H1 (cell line): ENCODE measurements at regions not wholly inside any gene's neighbourhood (a gene's known extent, or its start where the extent isn't known, plus 50 kb on each side); places are given as distances from the start of the nearest gene placed in this dataset.

Experiments used
- CTCF ChIA-PET: fragments of 300-600 bp; sonication (Branson Sonifier 250); formaldehyde crosslinking; loops from one replicate; lab custom pipeline; 2021; ENCODE audit not compliant: partially characterized antibody; lab: Charles Lee
- POLR2A ChIA-PET: fragments of 300-600 bp; sonication (Branson Sonifier 250); formaldehyde crosslinking; loops from one replicate; lab custom pipeline; 2021; ENCODE audit warnings: inconsistent platforms; ENCODE audit not compliant: partially characterized antibody; lab: Charles Lee
- DNase-seq, 2 experiments: peaks; one replicate each; pipeline versions ENCODE4 v3.0.0 to v3.0.0-alpha.2; 2010 to 2022; ENCODE audit warnings: low spot score in 2 of 2, low read depth in 1 of 2, mixed read lengths in 1 of 2
- FAIRE-seq: peaks from 2 replicates; lab custom pipeline; 2011; peaks lifted over from hg19 to GRCh38; lab: Jason Lieb, UNC
- H2AFZ ChIP-seq: 2 replicates; pipeline ENCODE4 v1.8.1; 2012; ENCODE audit warnings: low read length, inconsistent platforms
- H2AK5ac ChIP-seq: 2 replicates; pipeline ENCODE4 v1.6.1; 2013; ENCODE audit warnings: low read depth, low read length
- H2BK120ac ChIP-seq: replicated peaks from 2 replicates; pipeline ENCODE3; 2013; ENCODE audit warnings: low read depth, low read length, inconsistent platforms
- H2BK12ac ChIP-seq: 2 replicates; pipeline ENCODE4 v1.6.1; 2013; ENCODE audit warnings: low read depth, low read length
- H2BK15ac ChIP-seq: 2 replicates; pipeline ENCODE4 v1.6.1; 2013; ENCODE audit warnings: low read length
- H2BK20ac ChIP-seq: 2 replicates; pipeline ENCODE4 v1.6.1; 2013; ENCODE audit warnings: low read length
- H2BK5ac ChIP-seq: 2 replicates; pipeline ENCODE4 v1.6.1; 2013; ENCODE audit warnings: low read depth, low read length
- H3K14ac ChIP-seq: 2 replicates; pipeline ENCODE4 v1.6.1; 2013; ENCODE audit warnings: inconsistent platforms; ENCODE audit not compliant: insufficient read length
- H3K18ac ChIP-seq: 2 replicates; pipeline ENCODE4 v1.6.1; 2013; ENCODE audit warnings: low read length; ENCODE audit errors: extremely low read depth
- H3K23ac ChIP-seq: 2 replicates; pipeline ENCODE4 v1.6.1; 2013; ENCODE audit warnings: inconsistent platforms; ENCODE audit not compliant: insufficient read length
- H3K23me2 ChIP-seq: 2 replicates; pipeline ENCODE4 v1.6.1; 2013; ENCODE audit warnings: low read depth, low read length
- H3K27ac ChIP-seq: 2 replicates; pipeline ENCODE4 v1.6.1; 2011; ENCODE audit warnings: low read depth, low read length, inconsistent platforms
- H3K27me3 ChIP-seq, 4 experiments: replicated peaks in 1 of 4; 1 replicate in 1 of 4; 2 replicates in 3 of 4; pipeline versions ENCODE4 v1.6.1 to v1.8.1; 2011 to 2013; ENCODE audit warnings: low read length in 3 of 4, mild to moderate bottlenecking in 3 of 4, inconsistent platforms in 2 of 4, mixed read lengths in 2 of 4, moderate library complexity in 1 of 4; ENCODE audit not compliant: control insufficient read depth in 3 of 4, insufficient read depth in 3 of 4; ENCODE audit errors: extremely low read depth in 1 of 4
- H3K36me3 ChIP-seq, 4 experiments: 2 replicates each; pipeline versions ENCODE4 v1.6.1 to v1.8.1; 2011 to 2013; ENCODE audit warnings: mild to moderate bottlenecking in 4 of 4, low read length in 3 of 4, moderate library complexity in 2 of 4, control low read depth in 1 of 4, inconsistent platforms in 1 of 4; ENCODE audit not compliant: insufficient read depth in 4 of 4, control insufficient read depth in 2 of 4
- H3K4ac ChIP-seq: replicated peaks from 2 replicates; pipeline ENCODE3; 2013; ENCODE audit warnings: low read length, low read depth, mixed read lengths, inconsistent platforms; ENCODE audit not compliant: insufficient read length
- H3K4me1 ChIP-seq, 4 experiments: replicated peaks in 1 of 4; 1 replicate in 1 of 4; 2 replicates in 3 of 4; pipeline versions ENCODE4 v1.6.1 to v1.8.1; 2011 to 2013; ENCODE audit warnings: low read length in 3 of 4, inconsistent platforms in 2 of 4, mixed read lengths in 1 of 4; ENCODE audit not compliant: insufficient read depth in 4 of 4, control insufficient read depth in 3 of 4
- H3K4me2 ChIP-seq, 2 experiments: 2 replicates each; pipeline versions ENCODE4 v1.6.1 to v1.8.1; 2011 to 2013; ENCODE audit warnings: low read depth in 2 of 2, low read length in 2 of 2, control low read depth in 1 of 2, inconsistent platforms in 1 of 2, mild to moderate bottlenecking in 1 of 2; ENCODE audit not compliant: insufficient read depth in 1 of 2
- H3K4me3 ChIP-seq, 4 experiments: fragments of 200-600, 300-600 bp in 1 of 4; sonication (generic), shearing (Covaris generic), sonication (Bioruptor Twin) in 1 of 4; 2 replicates each; pipeline versions ENCODE4 v1.5.1 to v1.8.1; 2011 to 2016; ENCODE audit warnings: low read length in 4 of 4, low read depth in 3 of 4, control low read depth in 2 of 4, inconsistent platforms in 2 of 4, mild to moderate bottlenecking in 2 of 4, mixed read lengths in 1 of 4, moderate library complexity in 1 of 4; ENCODE audit not compliant: insufficient read depth in 2 of 4; ENCODE audit errors: extremely low read depth in 1 of 4
- H3K56ac ChIP-seq: replicated peaks from 2 replicates; pipeline ENCODE3; 2013; ENCODE audit warnings: low read depth, mild to moderate bottlenecking, mixed read lengths, low read length, inconsistent platforms; ENCODE audit not compliant: insufficient read length
- H3K79me1 ChIP-seq: 2 replicates; pipeline ENCODE4 v1.6.1; 2013; ENCODE audit warnings: low read depth, low read length, control low read depth
- H3K79me2 ChIP-seq, 2 experiments: 2 replicates each; pipeline versions ENCODE4 v1.6.1 to v1.8.1; 2012 to 2013; ENCODE audit warnings: low read length in 2 of 2, mild to moderate bottlenecking in 2 of 2, inconsistent platforms in 1 of 2; ENCODE audit not compliant: insufficient read depth in 2 of 2, control insufficient read depth in 1 of 2
- H3K9ac ChIP-seq, 4 experiments: replicated peaks in 1 of 4; 1 replicate in 1 of 4; 2 replicates in 3 of 4; pipeline versions ENCODE4 v1.6.1 to v1.8.1; 2011 to 2013; ENCODE audit warnings: low read depth in 3 of 4, low read length in 3 of 4, control low read depth in 2 of 4, mild to moderate bottlenecking in 2 of 4, moderate library complexity in 2 of 4, inconsistent platforms in 1 of 4; ENCODE audit errors: extremely low read depth in 1 of 4
- H3K9me3 ChIP-seq, 2 experiments: 2 replicates each; pipeline versions ENCODE4 v1.6.1 to v1.8.1; 2012 to 2013; ENCODE audit warnings: mild to moderate bottlenecking in 2 of 2, moderate library complexity in 2 of 2, control low read depth in 1 of 2, inconsistent platforms in 1 of 2, low read depth in 1 of 2, low read length in 1 of 2, mixed read lengths in 1 of 2; ENCODE audit not compliant: insufficient read depth in 2 of 2
- H4K20me1 ChIP-seq, 2 experiments: replicated peaks in 1 of 2; 2 replicates each; pipeline versions ENCODE3 to v1.8.1; 2011 to 2013; ENCODE audit warnings: inconsistent platforms in 2 of 2, low read length in 2 of 2, mild to moderate bottlenecking in 1 of 2; ENCODE audit not compliant: insufficient read depth in 2 of 2, control insufficient read depth in 1 of 2
- H4K5ac ChIP-seq: 2 replicates; pipeline ENCODE4 v1.6.1; 2013; ENCODE audit warnings: low read length, low read depth, mixed read lengths, inconsistent platforms; ENCODE audit not compliant: insufficient read length
- H4K8ac ChIP-seq: 2 replicates; pipeline ENCODE4 v1.8.0; 2013; ENCODE audit warnings: mild to moderate bottlenecking, moderate library complexity, low read length, inconsistent platforms; ENCODE audit not compliant: insufficient read depth; ENCODE audit errors: extremely low read depth
- H4K91ac ChIP-seq: replicated peaks from 2 replicates; pipeline ENCODE3; 2013; ENCODE audit warnings: low read length, mixed read lengths, inconsistent platforms; ENCODE audit not compliant: insufficient read length
- CHD2 ChIP-seq: IDR thresholded peaks from 2 replicates; pipeline ENCODE4 v1.6.1; 2012; ENCODE audit warnings: low read length, improper control_type of control experiment
- KDM4A ChIP-seq: IDR thresholded peaks from one replicate; pipeline ENCODE4 v1.7.1; 2012; ENCODE audit warnings: low read depth, mild to moderate bottlenecking, moderate library complexity, low read length, inconsistent platforms; ENCODE audit not compliant: severe bottlenecking
- RNF2 ChIP-seq: fragments of 200-900, 300-1000 bp; sonication (generic); IDR thresholded peaks from 2 replicates; pipeline ENCODE4 v1.7.1; 2016; ENCODE audit warnings: borderline replicate concordance, low read depth, mild to moderate bottlenecking, antibody characterized with exemption, low read length; ENCODE audit not compliant: poor library complexity, severe bottlenecking; ENCODE audit errors: missing control alignments
- SP2 ChIP-seq: IDR thresholded peaks from 2 replicates; pipeline ENCODE4 v1.6.1; 2012; ENCODE audit warnings: mild to moderate bottlenecking, low read length, inconsistent platforms
- SP4 ChIP-seq: IDR thresholded peaks from 2 replicates; pipeline ENCODE4 v1.6.1; 2012; ENCODE audit warnings: low read length, inconsistent platforms
- WGBS, 2 experiments: shearing (Covaris generic) in 1 of 2; methylation state at CpG; one replicate each; pipeline versions ENCODE4 v1.1.6 to v1.1.7; 2013 to 2015; ENCODE audit warnings: low lambda C conversion rate in 2 of 2, mixed read lengths in 2 of 2, inconsistent platforms in 1 of 2, low coverage in 1 of 2, missing lambda C conversion rate in 1 of 2; ENCODE audit not compliant: insufficient replicate concordance in 2 of 2, insufficient coverage in 1 of 2, insufficient read length in 1 of 2; ENCODE audit errors: extremely low coverage in 1 of 2, missing lambda C conversion rate in 1 of 2; 5-methylcytosine and 5-hydroxymethylcytosine counted together

DNA sequence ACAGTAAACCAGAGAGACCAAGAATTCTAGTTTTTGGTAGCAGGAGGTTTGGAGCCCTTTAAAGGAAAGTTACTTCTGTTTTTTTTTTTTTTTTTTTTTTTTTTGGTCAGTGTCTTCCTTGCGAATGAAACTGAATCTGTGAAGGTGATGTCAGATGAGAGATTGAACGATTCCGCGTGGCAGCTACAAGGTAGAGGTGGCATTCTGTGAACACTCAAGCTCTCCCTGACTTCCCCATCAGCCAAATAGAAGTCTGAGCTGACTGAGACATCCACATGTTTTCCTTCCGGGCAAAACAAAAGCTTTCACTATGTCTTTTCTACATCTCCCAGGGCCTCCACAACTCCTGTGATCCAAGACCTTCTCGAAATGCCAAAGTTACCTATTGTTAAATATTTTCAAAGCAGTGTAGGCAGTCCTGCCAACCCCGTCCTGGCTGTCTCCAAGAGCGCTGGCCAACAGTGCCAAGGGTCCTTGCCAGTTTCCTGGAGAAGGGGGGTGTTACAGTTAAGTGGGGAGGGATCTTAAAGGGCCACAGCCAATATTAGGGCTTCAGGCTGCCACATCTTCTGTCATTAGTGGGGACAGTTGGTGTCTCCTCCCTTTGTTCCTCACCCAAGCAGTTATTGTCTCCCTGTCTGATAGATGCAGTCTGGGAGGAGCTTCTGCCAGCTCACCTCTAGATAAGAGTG is 102.9 kb upstream of the SLC34A2 start:
- no peak overlapping the region for H3K18ac ChIP-seq
- H2AFZ ChIP-seq = peak overlapping the region; percentile 70
- CTCF ChIA-PET = interaction anchor here (0.6 to 1.1 kb wide), 7 partner anchors 12 to 827 kb away, joined by 3 to 5 read pairs (median 3); no protein-coding TSS in a partner anchor
- TF ChIP-seq CHD2 (no peak), RNF2 (no peak), KDM4A (no peak), SP4 (no peak), SP2 (no peak)
- no peaks in the 10 kb centered on the region for H3K36me3 ChIP-seq
- no peak for DNase-seq
- H3K23ac ChIP-seq = no peak overlapping the region
- H3K14ac ChIP-seq = no peak overlapping the region
- no peaks in the 10 kb centered on the region for H3K27me3 ChIP-seq
- no peak overlapping the region for H3K4ac ChIP-seq
- H2BK15ac ChIP-seq = no peak overlapping the region
- no peaks in the 10 kb centered on the region for H3K23me2 ChIP-seq
- H3K9me3 ChIP-seq = no peaks in the 10 kb centered on the region
- no peaks in the 10 kb centered on the region for H3K4me1 ChIP-seq
- 84% methylated on average over 8 of the region's 8 CpGs; no CpG with 5 or more reads in 1 of the 2 experiments for WGBS, 2 experiments
- no peak overlapping the region for H4K8ac ChIP-seq
- H4K20me1 ChIP-seq = no peaks in the 10 kb centered on the region
- no peaks in the 10 kb centered on the region for H3K79me1 ChIP-seq
- H3K56ac ChIP-seq = no peak overlapping the region
- H2BK20ac ChIP-seq = peak overlapping the region; percentile 69; the same call in 1 of the 2 replicates
- no peak for FAIRE-seq
- H3K27ac ChIP-seq = no peak overlapping the region
- no peak overlapping the region for H2BK12ac ChIP-seq
- no peaks in the 10 kb centered on the region for H3K79me2 ChIP-seq
- POLR2A ChIA-PET = interaction anchor here (0.9 kb wide), 1 partner anchor 78 kb away, joined by 3 read pairs; no protein-coding TSS in a partner anchor
- H3K9ac ChIP-seq = no peak overlapping the region
- no peak overlapping the region for H2BK120ac ChIP-seq
- no peak overlapping the region for H4K91ac ChIP-seq
- no peak overlapping the region for H2BK5ac ChIP-seq
- H3K4me2 ChIP-seq = no peak overlapping the region
- H2AK5ac ChIP-seq = no peak overlapping the region
- no peak overlapping the region for H3K4me3 ChIP-seq
- H4K5ac ChIP-seq = no peak overlapping the region
